GM12878 (cell line): ENCODE measurements at regions not wholly inside any gene's neighbourhood (a gene's known extent, or its start where the extent isn't known, plus 50 kb on each side); places are given as distances from the start of the nearest gene placed in this dataset.

Experiments used
- ATAC-seq: fragments of 200-7000 bp; cut with Tn5 transposase; 3 replicates; pipeline ENCODE4 v1.9.1; 2020; ENCODE audit warnings: mild to moderate bottlenecking, moderate library complexity
- BruUV-seq: library from RNA; stranded (reverse); fragments of 400-500 nt; replicated peaks from 2 replicates; lab custom pipeline; 2021; lab: Mats Ljungman, UMichigan
- CTCF ChIA-PET: fragments of 300-600 bp; sonication (Branson Sonifier 250); formaldehyde crosslinking; extraction: SDS; loops from one replicate; lab custom pipeline; 2021; ENCODE audit warnings: inconsistent platforms; lab: Yijun Ruan, JAX
- POLR2A ChIA-PET: fragments of 350-600 bp; formaldehyde crosslinking; extraction: SDS; loops from one replicate; lab custom pipeline; 2021; ENCODE audit warnings: inconsistent platforms; lab: Charles Lee
- RAD21 ChIA-PET: fragments of 300-600 bp; sonication (Branson Sonifier 250); formaldehyde crosslinking; loops from one replicate; lab custom pipeline; 2023; ENCODE audit warnings: antibody characterized with exemption; ENCODE audit not compliant: unreplicated experiment; lab: Charles Lee
- SMC1A ChIA-PET: fragments of 300-600 bp; sonication (Branson Sonifier 250); formaldehyde crosslinking; loops from one replicate; lab custom pipeline; 2023; ENCODE audit not compliant: unreplicated experiment, uncharacterized antibody; lab: Charles Lee
- DNase-seq: peaks from one replicate; pipeline ENCODE4 v3.0.0-alpha.2; 2011; ENCODE audit warnings: low read depth, low spot score
- FAIRE-seq: peaks from 3 replicates; lab custom pipeline; 2011; peaks lifted over from hg19 to GRCh38; lab: Jason Lieb, UNC
- H2AFZ ChIP-seq: 2 replicates; pipeline ENCODE4 v1.6.0; 2011; ENCODE audit warnings: low read depth, low read length, control low read depth; ENCODE audit not compliant: control insufficient read depth
- H3K27ac ChIP-seq: 2 replicates; pipeline ENCODE4 v1.5.1; 2011; ENCODE audit warnings: control low read depth; ENCODE audit not compliant: control insufficient read depth, insufficient read depth
- H3K27me3 ChIP-seq, 2 experiments: replicated peaks in 1 of 2; 2 replicates each; pipeline versions ENCODE4 v1.6.0 to v1.6.1; 2011; ENCODE audit warnings: low read length in 1 of 2; ENCODE audit not compliant: control insufficient read depth in 2 of 2, insufficient read depth in 2 of 2
- H3K36me3 ChIP-seq, 2 experiments: 2 replicates each; pipeline ENCODE4 v1.5.1; 2011; ENCODE audit warnings: low read length in 1 of 2; ENCODE audit not compliant: control insufficient read depth in 2 of 2, insufficient read depth in 2 of 2
- H3K4me1 ChIP-seq: 2 replicates; pipeline ENCODE4 v1.6.1; 2011; ENCODE audit warnings: mild to moderate bottlenecking, low read length, moderate library complexity, mixed read lengths; ENCODE audit not compliant: control insufficient read depth, insufficient read depth
- H3K4me2 ChIP-seq: 2 replicates; pipeline ENCODE4 v1.6.0; 2011; ENCODE audit warnings: control low read depth; ENCODE audit not compliant: control insufficient read depth, insufficient read depth
- H3K4me3 ChIP-seq: fragments of 200-600 bp; sonication (generic); 2 replicates; pipeline ENCODE4 v1.5.1; 2016
- H3K79me2 ChIP-seq: 2 replicates; pipeline ENCODE4 v1.6.0; 2011; ENCODE audit warnings: low read length; ENCODE audit not compliant: control insufficient read depth, insufficient read depth
- H3K9ac ChIP-seq: 2 replicates; pipeline ENCODE4 v1.8.0; 2011; ENCODE audit warnings: low read length, control low read depth, mixed read lengths; ENCODE audit not compliant: control insufficient read depth, insufficient read depth
- H3K9me3 ChIP-seq: replicated peaks from 3 replicates; pipeline ENCODE4 v1.5.1; 2011; ENCODE audit warnings: mild to moderate bottlenecking, low read length; ENCODE audit not compliant: control insufficient read depth, insufficient read depth
- H4K20me1 ChIP-seq: 2 replicates; pipeline ENCODE4 v1.6.0; 2011; ENCODE audit not compliant: control insufficient read depth, insufficient read depth
- CTCF ChIP-seq, 3 experiments: IDR thresholded peaks in 2 of 3; conservative IDR thresholded peaks in 1 of 3; 2 replicates each; pipeline ENCODE4 v1.5.1; 2011; ENCODE audit warnings: low read depth in 3 of 3, low read length in 3 of 3, mild to moderate bottlenecking in 3 of 3, control low read depth in 2 of 3, moderate library complexity in 2 of 3, inconsistent platforms in 1 of 3, mixed read lengths in 1 of 3; ENCODE audit not compliant: control insufficient read depth in 2 of 3, insufficient read depth in 1 of 3; ENCODE audit errors: extremely low read depth in 1 of 3
- E2F8 ChIP-seq: fragments of 450-650 bp; IDR thresholded peaks from 2 replicates; pipeline ENCODE4 v1.6.1; 2018; ENCODE audit warnings: mild to moderate bottlenecking, low read depth, moderate library complexity; ENCODE audit not compliant: partially characterized antibody
- JUNB ChIP-seq: IDR thresholded peaks from 2 replicates; pipeline ENCODE4 v1.6.1; 2016; ENCODE audit warnings: antibody characterized with exemption, mild to moderate bottlenecking
- MYB ChIP-seq: fragments of 150-350 bp; IDR thresholded peaks from 2 replicates; pipeline ENCODE4 v1.6.1; 2014; ENCODE audit warnings: mild to moderate bottlenecking, low read depth, low read length, borderline replicate concordance
- NKRF ChIP-seq: fragments of 450-650 bp; conservative IDR thresholded peaks from 2 replicates; pipeline ENCODE4 v1.6.1; 2017; ENCODE audit warnings: mild to moderate bottlenecking, moderate library complexity
- PAX8 ChIP-seq: fragments of 450-650 bp; IDR thresholded peaks from 2 replicates; pipeline ENCODE4 v1.6.1; 2017; ENCODE audit warnings: mild to moderate bottlenecking, moderate library complexity
- STAT1 ChIP-seq: fragments of 450-650 bp; conservative IDR thresholded peaks from 2 replicates; pipeline ENCODE4 v1.6.1; 2014; ENCODE audit warnings: antibody characterized with exemption, mild to moderate bottlenecking
- ZBTB4 ChIP-seq: fragments of 450-650 bp; formaldehyde crosslinking; IDR thresholded peaks from 2 replicates; pipeline ENCODE4 v1.4.0; 2022; ENCODE audit warnings: mild to moderate bottlenecking, moderate library complexity
- ZNF24 ChIP-seq: fragments of 450-650 bp; IDR thresholded peaks from 2 replicates; pipeline ENCODE4 v1.6.1; 2017; ENCODE audit warnings: antibody characterized with exemption, mild to moderate bottlenecking
- ZNF687 ChIP-seq: fragments of 450-650 bp; IDR thresholded peaks from 2 replicates; pipeline ENCODE4 v1.6.1; 2017; ENCODE audit warnings: mild to moderate bottlenecking, moderate library complexity
- WGBS: methylation state at CpG from one replicate; pipeline ENCODE4 v1.1.6; 2016; ENCODE audit warnings: low lambda C conversion rate; ENCODE audit not compliant: insufficient replicate concordance, insufficient coverage; ENCODE audit errors: missing lambda C conversion rate; 5-methylcytosine and 5-hydroxymethylcytosine counted together
- in situ Hi-C: fragments of 300-500 bp; cut with MboI; formaldehyde crosslinking; loops from 9 replicates; pipeline ENCODE4 v1.14.3; 2018; ENCODE audit warnings: mixed read lengths
- intact Hi-C: fragments of 100-400 bp; cut with micrococcal nuclease; formaldehyde crosslinking; loops from one replicate; pipeline ENCODE4 v1.14.2; 2022; ENCODE audit not compliant: unreplicated experiment

GRCh38 chr4:91758487-91758886 is 545.3 kb upstream of the GRID2 start:
- Histone ChIP-seq H3K9me3 (no peaks in the 10 kb centered on the region), H4K20me1 (no peaks in the 10 kb centered on the region), H3K4me3 (no peak overlapping the region), H3K4me2 (no peak overlapping the region), H3K9ac (no peak overlapping the region), H3K36me3 (no peaks in the 10 kb centered on the region), H3K4me1 (no peaks in the 10 kb centered on the region), H3K27ac (no peak overlapping the region), H3K27me3 (no peaks in the 10 kb centered on the region), H3K79me2 (no peaks in the 10 kb centered on the region), H2AFZ (no peak overlapping the region)
- SMC1A ChIA-PET = interaction anchor here (1.8 kb wide), 1 partner anchor 24 kb away, joined by 4 read pairs; no protein-coding TSS in a partner anchor
- CTCF ChIA-PET = no interaction called here
- DNase-seq (no peak), FAIRE-seq (no peak), ATAC-seq (peak; percentile 45; the same call in 2 of the 3 replicates)
- TF ChIP-seq MYB (no peak), STAT1 (no peak), NKRF (no peak), E2F8 (no peak), ZNF687 (no peak), CTCF (IDR thresholded peaks at IDR 0.05 in 2 of 3, conservative IDR thresholded peaks at IDR 0.05 in 1 of 3; ENCODE audit: control insufficient read depth in 2 of 3, extremely low read depth in 1 of 3, insufficient read depth in 1 of 3, low read depth in 3 of 3, low read length in 3 of 3) (no peak), PAX8 (no peak), ZBTB4 (CRISPR knock-in tag) (no peak), JUNB (no peak), ZNF24 (no peak)
- in situ Hi-C loops (no loop called here), intact Hi-C loops (no loop called here)
- RAD21 ChIA-PET = no interaction called here
- no TSS peak for BruUV-seq
- WGBS = 0% methylated on average over 1 of the region's 1 CpG
- POLR2A ChIA-PET = no interaction called here
